HG03571 (cell line): ENCODE measurements at regions not wholly inside any gene's neighbourhood (a gene's known extent, or its start where the extent isn't known, plus 50 kb on each side); places are given as distances from the start of the nearest gene placed in this dataset.
"Not testable (repeated sequence)": the region's sequence is repeated elsewhere in the genome, so short reads cannot be mapped to it uniquely, and the experiment has no call there.

ENCODE experiments used
- ATAC-seq: cut with Tn5 transposase; IDR thresholded peaks from one replicate; pipeline ENCODE4 v1.9.1; 2021; ENCODE audit not compliant: unreplicated experiment

DNA sequence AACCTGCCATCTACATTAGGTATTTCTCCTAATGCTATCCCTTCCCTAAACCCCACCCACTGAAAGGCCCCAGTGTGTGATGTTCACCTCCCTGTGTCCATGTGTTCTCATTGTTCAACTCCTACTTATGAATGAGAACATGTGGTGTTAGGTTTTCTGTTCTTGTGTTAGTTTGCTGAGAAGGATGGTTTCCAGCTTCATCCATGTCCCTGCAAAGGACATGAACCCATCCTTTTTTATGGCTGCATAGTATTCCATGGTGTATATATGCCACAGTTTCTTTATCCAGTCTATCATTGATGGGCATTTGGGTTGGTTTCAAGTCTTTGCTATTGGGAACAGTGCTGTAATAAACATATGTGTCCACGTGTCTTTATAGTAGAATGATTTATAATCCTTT is 149.2 kb downstream of the PCDH7 start:
- not testable (repeated sequence) for ATAC-seq

DNA sequence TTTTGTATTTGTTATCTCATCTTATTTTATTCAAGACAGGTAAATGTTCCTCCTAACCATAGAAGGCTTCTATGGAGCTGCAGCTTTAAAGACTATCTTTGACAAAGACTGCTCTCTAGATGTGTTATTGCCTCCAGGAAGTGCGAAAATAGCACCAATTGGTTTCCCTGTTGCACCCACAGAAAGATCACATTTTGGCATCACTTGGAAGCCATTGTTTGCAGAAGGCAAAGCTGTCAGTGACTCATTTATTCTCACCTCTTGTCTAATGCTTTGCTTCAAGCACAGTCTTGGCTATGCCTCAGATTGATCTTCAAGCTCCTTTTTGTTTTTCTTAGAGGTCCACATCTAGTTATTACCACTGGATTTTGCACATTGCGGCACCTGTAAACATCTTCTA is 150.3 kb downstream of the PCDH7 start:
- ATAC-seq = no peak

DNA sequence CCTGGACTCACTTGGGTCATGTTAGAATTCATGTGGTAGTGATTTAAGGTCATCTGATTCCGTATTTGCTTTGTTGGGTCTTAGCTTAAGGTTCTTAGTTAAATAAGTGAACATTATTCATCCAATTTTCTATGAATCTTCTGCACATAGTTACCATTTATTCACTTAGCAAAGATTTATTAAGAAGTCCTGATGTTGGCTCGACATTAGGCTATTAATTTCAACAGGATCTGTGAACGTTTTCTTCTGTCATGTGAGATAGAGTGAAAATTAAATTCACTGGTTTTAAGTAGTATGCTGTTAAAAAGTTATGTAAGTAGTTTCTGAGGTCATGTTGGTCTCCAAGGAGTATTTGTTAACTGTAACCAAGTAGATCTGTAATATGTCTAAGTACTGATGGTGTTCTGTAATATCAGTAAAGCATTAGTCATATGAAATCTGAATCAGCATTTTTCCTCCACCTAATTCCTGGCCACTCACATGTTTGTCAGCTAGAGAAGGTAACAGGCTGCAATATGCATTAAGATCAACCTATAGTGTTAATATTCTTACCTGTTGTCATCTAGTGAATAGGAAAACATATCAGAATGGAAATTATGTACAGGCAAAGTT is 155.6 kb downstream of the PCDH7 start:
- ATAC-seq = no peak

DNA sequence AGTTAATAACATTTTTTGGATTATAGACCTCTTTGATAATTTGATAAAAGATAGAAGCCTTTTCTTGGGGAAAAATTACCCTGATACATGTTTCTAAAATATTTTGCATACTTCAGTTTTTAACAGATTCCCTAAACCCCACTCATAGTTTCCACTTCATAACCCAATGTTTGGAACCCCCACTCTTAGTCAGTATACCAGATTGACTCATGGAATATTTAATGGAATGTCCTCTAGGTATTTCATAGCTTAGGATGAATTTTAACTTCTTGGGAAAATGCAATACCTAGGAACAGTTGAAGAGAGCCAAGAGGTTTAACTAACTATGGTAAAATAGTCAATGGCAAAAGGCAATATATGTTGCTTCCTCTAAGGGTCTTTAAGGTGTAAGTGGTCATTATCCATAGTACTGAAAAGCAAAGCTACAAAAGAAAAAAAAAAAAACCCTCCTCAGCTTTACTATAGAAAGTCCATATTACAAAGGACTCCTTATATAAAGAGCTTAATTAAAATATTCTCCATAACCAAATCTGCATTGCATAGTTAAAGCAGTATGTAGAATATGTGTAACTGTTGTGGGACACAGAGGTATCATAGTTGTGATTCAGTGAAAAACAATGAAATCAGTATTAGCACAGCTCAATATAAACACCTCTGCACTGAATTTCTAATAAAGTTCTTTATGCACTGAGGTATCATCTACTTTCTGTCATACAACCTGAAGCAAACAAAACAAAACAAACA is 159.9 kb downstream of the PCDH7 start:
- ATAC-seq = no peak

DNA sequence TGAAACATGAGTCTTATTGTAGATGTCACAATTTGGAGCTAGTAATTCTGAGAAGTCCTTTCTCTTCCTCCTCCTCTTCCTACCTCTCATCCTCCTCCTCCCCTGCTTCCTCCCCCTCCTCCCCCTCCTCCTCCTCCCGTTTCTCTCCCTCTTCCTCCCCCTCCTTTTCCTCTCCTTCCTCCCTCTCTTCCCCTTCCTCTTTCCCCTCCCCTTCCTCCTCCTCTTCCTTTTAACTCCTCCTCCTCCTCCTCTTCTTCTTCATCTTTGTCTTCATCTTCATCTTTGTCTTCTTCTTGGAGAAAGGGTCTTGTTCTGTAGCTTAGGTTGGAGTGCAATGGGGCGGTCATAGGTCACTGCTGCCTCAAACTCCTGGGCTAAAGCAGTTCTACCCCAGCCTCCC is 161.8 kb downstream of the PCDH7 start:
- ATAC-seq = no peak

DNA sequence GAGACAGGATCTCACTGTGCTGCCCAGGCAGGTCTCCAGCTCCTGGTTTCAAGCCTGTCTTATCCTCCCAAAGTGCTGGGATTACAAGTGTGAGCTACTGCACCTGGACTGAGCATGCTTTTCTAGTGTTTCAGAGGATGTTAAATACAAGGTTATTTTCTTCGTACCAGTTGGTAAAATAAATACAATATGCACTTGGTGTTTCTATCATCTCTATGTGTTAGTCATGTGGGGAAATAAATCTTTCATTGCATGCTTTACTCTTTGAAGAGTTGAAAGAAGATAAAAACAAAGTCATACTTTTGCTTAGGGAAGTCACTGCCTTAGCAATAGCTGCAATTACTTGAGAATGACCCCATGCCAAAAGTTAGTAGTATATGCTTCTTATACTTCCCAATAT is 162.3 kb downstream of the PCDH7 start:
- ATAC-seq = no peak

DNA sequence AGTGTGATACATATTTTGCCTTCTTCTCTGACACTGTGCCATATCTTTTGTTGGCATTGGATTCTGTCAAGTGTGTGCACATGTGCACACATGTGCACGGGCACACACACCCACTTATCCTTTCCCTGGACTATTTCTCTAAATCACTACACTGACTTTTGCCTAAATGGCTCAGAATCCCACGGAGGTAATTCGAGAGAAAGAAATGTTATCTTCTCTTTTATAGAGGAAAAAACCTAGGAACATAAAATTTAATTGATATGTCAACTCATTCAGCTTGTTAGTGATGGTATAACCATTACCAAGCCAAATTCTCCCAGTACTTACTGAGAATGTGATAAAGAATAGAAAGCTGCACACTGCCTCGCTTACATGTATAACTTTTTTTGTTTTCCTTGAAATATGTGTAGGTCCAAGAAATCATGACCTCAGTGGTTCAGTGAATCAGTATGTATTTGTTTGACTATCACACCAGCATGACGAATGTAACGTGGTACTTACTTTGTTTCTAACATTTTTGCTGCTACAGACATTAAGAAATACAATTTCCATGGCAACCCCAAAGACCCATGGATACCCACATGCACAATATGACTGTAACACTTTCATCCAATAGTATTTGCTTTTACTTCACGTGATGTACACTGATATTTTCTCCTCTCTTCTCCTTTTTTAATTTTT is 163.0 kb downstream of the PCDH7 start:
- ATAC-seq = no peak

DNA sequence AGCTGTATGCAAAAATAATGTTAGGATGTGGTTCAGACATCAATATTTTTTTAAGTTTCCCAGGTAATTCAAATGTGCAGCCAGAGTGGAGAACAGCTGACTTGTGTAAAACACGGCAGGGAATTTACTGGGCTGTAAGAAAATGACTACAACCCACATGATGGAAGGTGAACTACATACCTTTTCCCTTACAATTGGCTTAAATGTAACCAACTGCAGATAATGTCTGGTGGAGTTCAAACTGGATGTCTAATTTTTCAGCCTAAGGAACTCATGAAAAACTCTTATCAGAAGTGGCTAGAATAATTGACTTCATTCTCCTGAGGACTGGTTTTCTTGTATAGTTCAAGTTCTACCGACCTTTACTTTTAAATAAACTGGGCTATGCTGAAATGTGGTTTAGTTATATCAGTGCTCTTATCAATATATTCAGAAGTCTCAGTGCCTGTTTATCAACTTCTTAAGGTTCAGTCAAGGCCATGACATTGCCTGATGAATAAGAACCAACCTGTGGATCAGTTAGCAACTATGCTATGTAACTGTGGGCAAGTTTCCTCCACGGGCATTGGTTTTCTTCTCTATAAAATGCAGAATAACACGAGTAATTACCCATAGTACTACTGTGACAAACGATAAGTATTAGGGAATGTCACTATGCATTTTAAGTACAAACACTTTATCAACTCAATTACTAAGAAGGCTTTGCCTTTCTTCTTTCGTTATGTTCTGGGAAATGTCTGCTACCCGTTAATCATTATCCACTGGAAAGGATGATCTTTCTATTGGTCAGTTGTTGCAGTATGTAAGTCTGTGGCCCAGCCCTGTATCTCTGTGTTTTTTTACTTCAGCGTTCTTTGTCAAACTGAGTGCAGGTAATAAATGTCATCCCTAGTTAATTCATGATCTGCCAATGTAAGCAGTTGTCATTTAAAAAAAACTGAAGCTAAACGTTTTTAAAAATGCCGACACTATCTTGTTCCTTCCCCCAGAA is 181.6 kb downstream of the PCDH7 start:
- ATAC-seq = no peak

DNA sequence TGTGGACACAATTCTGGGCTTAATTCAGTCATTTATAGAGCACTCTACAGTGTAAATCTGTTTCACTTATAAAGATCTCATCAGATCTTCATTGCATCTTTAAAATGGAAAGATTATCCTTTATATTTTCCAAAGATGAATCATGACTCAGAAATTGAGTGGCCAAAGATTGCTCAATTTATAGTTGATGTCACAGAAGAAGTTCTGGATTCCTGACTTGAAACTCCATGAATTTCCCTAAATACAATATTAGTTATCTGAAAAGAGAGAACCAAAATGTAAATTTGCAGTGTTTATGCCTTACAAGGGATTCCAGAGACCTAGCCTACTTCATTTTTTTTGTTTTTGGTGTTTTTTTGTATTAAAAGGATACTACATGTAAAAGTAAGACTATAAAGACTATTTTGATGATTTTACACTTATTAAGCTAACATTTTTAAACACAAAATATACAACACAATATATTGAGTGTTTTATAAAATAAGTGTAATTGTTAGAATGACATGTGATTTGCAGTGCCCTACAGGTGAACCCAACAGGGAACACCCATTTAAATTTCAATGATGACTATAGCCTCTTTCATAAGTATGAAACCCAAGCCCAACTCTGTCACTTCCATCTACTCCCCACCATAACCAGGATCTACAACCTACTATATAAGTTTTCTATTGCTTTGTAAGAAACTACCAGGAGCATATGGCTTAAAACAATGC is 183.5 kb downstream of the PCDH7 start:
- ATAC-seq = no peak

DNA sequence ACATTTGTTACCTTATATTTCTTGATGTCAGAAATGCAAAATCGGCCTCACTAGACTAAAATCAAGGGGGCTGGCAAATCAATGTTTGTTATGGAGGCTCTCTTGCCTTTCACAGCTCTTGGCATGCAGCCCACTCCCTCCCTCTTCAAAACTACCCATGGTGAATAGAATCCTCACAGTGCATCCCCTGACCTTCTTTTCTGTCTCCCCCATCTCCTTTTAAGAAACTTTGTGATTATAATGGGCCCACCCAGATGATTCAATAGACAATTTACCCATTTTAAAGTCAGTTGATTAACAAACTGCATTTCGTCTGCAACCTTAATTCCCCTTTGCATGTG is 184.0 kb downstream of the PCDH7 start:
- no peak for ATAC-seq

DNA sequence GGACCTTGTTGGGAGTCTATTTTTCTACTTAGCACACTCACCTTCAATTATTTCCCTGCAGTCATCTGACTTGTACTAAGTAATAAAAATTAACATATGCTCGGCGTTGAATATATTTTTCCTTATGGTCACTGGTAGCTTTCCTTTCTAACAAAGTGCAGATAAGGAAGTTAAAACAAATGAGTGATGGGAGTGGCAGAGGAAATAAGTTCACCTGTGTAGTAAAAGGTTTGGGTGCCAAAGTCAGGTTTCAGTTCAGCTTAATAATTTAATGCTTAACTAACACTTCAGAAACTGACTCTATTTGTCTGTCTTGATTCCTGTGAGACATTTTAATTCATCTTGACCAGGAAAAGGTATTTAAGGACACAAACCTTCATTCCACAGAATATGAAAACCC is 184.4 kb downstream of the PCDH7 start:
- ATAC-seq = no peak

DNA sequence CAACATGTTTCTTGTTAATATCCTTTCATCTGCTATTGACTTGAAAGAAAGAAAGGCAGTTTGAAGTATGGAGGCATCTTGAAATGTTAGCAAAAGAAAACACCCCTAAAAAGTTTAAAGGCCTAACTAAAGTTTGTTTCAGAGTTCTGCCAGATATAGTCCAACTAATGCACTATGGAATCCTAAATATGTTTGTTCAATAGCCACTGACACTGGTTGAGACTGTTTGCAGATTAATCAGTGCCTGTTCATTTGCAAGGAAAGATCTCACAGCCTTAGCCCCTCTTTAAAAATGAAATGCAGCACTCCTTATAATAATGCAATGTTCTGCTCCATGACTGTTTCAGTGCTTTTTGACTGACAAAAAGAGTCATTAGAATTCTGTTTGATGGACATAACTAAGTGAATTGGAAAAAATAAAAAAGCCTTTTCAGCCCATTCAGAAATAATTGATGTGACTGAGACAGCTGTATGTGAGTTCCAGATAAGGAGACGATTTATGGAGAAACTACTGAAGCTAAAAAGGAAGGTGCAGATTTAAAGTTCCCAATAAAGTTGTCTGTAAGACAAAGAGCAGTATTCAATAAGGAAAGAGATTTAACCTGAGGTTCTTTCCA is 192.0 kb downstream of the PCDH7 start:
- ATAC-seq = no peak

DNA sequence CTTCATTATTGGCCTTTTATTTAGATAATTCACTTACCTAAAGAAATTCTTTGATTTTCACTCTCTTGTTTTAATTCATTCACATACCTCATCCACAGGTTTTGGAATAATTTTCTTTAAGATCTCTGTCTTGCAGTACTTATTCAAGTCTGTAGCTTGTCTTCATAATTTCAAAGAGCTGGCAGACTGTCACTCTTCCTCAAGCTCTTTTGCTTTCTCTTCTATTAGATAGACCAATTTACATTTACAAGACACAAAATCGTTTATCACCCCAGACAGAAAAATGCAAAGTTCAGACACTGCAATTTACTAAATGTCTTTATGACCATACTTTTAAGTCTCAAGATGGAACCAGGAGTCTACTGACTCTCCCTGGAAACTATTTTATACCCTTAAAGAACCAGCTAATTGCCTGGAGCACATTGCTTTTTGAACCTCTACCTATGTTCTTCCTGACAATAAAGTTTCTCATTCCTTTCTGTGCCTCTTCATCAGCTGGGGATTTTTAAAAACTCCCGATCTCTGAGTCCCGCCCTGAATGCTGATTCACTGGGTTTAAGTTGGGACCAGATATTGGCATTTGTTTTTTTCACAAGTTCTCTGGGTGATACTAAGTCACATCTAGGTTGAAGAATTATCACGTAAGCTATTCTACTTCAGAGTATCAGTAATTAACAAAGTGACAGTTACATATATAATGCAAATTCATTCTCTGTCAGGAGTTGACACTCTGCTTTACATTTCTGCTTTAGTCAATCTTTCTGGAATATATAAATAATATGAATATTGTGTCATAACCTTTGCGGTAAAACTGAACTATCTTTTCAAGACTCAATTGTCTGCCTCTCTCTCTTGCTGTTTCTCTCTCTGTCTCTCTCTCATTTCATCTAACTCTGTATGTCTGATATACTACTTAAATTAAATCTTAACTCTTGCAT is 196.4 kb downstream of the PCDH7 start:
- no peak for ATAC-seq

DNA sequence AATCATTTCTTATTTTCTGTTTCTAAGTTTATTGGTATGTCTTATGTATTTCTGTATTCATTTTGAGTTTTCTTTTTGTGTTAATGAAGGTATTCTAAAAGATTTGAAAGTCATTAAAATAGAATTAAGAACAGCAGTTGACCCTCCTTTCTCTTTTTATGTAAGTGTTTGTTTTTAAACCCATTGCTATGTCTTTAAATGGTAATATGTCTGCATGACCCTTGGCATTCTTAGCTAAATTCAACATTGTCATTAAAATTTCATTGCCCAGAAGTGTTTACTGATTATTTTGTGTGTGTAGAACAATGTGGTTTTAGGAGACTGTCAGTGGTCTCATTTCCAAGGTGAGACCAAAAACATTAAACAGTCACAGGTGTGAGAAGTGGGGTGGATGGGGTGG is 197.8 kb downstream of the PCDH7 start:
- ATAC-seq = no peak

DNA sequence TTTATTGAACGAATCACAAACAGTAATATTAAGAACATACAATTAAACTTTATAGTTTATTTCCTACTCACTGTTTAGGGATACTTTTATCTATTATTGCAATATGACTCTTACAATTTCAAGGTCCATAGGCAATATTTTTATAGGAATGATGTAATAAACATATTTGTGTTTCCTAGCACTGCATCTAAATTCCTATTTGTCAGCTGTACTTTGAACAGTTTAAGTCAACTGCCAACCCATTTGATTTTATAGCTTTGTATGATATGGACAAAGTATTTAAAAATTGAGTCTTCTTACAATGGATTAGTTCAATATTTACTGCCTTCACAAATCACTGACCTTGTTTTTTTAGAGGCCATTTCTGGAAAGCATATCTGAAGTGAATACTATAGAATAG is 199.3 kb downstream of the PCDH7 start:
- no peak for ATAC-seq

DNA sequence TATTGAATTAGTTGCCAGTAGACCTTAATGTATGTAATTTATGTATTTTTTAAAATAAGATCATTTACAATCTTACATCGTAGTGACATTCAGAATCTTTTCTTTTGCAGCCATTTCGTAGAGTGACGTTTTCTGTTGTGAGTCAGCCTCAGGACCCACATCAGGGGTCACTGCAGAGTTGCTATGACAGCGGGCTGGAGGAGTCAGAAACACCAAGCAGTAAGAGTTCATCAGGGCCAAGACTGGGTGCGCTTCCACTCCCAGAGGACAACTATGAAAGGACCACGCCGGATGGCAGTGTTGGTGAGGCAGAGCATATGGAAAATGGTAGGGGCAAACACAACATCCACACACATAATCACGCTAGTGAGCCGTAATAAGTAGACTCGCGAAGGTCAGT is 199.9 kb downstream of the PCDH7 start:
- ATAC-seq = no peak

DNA sequence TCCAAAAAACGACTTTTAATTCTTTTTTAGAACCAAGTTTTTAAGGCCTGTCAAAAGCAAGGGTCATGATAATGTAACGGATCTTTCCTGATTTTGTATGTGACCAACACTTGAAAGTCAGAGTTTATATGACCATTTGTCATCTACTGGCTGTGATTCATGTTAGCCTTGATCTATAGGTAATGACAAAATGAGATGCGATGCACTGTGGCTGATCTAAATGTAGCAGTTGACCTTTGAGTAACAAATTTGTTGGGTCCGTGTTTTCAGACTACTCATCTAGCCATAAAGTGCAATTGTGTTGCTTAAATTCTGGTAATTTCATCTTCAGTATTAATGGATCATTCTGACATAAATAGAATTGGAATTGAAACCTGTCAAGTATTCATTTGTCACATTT is 202.5 kb downstream of the PCDH7 start:
- no peak for ATAC-seq

DNA sequence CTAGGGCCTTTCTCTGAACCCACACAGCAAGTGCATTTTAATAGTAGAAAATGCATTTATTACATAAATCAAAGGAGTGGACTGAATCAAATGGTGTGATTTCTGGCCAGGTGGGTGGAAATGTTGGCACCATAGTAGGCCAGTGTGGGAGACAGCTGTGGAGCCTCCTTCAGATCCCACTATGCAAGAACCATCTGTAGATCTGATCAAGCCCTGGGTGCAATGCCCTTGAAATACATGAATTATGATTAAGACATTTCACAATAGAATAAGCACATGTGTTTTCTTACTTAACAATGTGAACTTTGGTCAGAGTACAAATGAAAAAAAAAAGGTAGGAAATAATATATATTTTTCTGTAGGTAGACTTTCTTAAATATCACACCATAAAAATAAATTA is 204.3 kb downstream of the PCDH7 start:
- no peak for ATAC-seq

DNA sequence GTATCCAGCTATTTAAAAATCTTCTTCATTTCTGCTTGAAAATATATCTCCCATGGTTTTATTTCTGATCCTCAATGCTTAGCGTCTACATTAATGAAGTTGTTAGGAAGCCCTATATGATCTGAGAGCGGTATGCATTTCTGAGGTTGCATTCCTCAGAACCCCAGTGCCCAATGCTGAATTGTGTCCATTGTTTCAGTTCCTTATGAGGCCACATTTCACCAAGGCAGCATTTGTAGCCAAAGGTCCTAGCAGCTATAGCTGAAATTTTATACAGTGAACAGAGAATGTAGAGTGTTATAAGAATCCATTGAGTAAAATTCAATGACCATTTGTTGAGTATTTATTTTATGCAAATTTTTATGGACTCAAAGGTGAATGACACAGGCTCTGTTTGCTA is 209.5 kb downstream of the PCDH7 start:
- no peak for ATAC-seq
